Coronary artery (tissue), 2 donors: ENCODE measurements at regions not wholly inside any gene's neighbourhood (a gene's known extent, or its start where the extent isn't known, plus 50 kb on each side); places are given as distances from the start of the nearest gene placed in this dataset.

ENCODE experiments used
- DNase-seq: peaks from one replicate; pipeline ENCODE4 v3.0.0-alpha.2; 2017; ENCODE audit warnings: low spot score
- H3K27ac ChIP-seq, 2 donors: fragments of 200-600 bp; sonication (generic); one replicate each; pipeline ENCODE4 v1.5.1; 2016 to 2019
- H3K4me3 ChIP-seq: fragments of 200-600 bp; sonication (generic); 2 replicates; pipeline ENCODE4 v1.5.1; 2016; ENCODE audit warnings: mild to moderate bottlenecking, moderate library complexity
- TF ChIP-seq, protein P1 (sequence below): fragments of 200-600 bp; sonication (generic); IDR thresholded peaks from one replicate; pipeline ENCODE4 v1.5.1; 2019; ENCODE audit warnings: antibody characterized with exemption

DNA sequence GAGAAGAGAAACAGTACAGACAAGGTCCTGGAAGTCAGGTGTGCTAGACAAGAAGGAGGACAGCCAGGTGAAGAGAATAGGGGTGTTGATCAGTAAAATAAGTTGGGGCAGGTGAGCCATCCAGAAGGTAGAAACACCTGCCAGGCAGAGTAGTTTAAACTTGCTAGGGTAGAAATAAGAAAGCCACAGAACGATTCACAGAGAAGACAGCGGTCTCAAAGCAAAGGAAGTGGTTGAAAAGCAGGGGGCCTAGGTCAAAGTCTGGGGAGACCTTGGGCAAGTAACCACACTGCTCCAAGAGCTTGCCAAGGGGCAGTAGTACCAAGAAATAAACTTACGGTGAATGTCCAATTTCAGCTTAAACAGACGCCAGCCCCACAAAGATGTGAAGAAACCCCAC lies 116.6 kb upstream of the PROX1 start:
- TF ChIP-seq, protein P1, sequence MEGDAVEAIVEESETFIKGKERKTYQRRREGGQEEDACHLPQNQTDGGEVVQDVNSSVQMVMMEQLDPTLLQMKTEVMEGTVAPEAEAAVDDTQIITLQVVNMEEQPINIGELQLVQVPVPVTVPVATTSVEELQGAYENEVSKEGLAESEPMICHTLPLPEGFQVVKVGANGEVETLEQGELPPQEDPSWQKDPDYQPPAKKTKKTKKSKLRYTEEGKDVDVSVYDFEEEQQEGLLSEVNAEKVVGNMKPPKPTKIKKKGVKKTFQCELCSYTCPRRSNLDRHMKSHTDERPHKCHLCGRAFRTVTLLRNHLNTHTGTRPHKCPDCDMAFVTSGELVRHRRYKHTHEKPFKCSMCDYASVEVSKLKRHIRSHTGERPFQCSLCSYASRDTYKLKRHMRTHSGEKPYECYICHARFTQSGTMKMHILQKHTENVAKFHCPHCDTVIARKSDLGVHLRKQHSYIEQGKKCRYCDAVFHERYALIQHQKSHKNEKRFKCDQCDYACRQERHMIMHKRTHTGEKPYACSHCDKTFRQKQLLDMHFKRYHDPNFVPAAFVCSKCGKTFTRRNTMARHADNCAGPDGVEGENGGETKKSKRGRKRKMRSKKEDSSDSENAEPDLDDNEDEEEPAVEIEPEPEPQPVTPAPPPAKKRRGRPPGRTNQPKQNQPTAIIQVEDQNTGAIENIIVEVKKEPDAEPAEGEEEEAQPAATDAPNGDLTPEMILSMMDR: no peak
- no peak for DNase-seq
- no peak overlapping the region for H3K4me3 ChIP-seq
- no peak overlapping the region for H3K27ac ChIP-seq

DNA sequence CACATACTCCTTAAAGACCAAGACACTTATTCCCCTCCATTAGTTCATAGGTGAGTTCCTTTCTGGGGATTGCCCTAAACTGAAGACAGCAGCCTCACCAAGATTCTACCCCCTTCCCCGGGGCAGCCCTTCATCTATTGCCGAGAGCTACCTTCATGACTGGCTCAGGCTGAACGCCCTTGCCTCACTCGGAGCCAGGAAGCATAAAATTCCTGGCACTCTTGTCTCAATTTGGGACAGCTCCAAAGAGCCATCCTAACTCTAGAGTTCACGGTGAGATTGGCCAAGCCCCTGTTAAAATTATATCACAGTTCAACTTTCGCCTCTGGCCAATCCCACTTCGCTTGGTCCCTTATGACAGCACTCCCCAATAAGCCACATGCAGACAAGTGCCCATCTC lies 113.0 kb upstream of the PROX1 start:
- no peak for DNase-seq
- TF ChIP-seq, protein P1: no peak
- H3K4me3 ChIP-seq: no peak overlapping the region
- no peak overlapping the region for H3K27ac ChIP-seq

DNA sequence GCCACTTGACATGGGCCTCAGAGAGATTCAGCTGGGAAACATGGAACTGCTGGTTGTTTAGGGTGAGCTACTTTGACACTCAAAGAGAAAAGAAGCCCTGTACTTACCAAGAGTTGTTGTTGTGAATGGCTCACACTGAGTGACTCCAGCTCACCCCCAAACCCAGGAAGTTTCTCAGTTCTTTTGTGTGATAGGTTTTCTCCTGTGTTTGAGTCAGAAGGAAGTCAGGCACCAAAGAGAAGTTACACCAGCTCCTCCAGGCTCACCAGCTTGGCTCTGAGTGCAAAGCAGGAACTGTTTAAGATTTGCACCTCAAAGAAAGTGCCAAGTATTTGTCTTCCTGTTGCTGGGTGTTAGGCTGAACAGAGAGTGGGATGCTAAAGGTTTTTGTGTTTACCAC lies 111.2 kb upstream of the PROX1 start:
- TF ChIP-seq, protein P1: no peak
- no peak for DNase-seq
- no peak overlapping the region for H3K4me3 ChIP-seq
- no peak overlapping the region for H3K27ac ChIP-seq

DNA sequence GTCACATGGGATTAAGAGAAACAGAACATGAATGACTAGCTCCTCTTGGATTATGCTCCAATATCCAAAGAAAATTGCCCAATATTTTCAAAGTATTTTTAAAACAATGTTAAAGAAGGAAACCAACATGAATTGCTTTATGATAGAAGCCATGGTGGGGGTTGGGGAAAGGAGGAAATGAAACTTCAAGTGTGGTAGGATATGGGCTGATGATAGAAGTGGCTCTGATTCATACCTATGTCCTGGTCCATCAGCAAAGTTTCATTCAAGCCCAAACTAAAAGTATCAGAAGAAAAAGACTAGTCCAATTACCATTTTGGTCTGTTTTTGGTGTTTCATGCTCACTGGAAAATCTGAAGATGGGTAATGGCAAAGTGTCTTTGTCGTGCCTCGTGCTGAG lies 104.2 kb upstream of the PROX1 start:
- Histone ChIP-seq H3K27ac (no peak overlapping the region), H3K4me3 (no peak overlapping the region)
- no peak for DNase-seq
- TF ChIP-seq, protein P1: no peak

DNA sequence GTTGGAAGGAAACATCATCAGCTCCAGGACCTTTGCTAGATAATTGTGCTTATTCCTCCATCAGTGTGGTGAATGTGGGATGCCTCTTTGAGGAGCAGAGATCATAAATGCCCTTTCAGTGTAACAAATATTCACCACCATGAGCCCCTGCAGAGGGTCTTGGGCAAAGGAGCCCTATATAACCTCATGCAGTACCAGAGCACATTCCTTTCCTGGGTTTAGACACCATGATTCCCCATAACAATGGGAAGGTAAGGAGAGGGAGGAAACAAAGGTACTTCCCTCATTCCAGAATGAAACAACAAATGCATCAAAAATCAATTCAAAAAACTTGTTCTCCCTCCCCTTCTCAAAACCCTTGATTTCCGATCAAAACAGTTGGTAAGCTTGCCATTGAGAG lies 103.4 kb upstream of the PROX1 start:
- H3K27ac ChIP-seq: no peak overlapping the region
- H3K4me3 ChIP-seq: no peak overlapping the region
- DNase-seq: no peak
- TF ChIP-seq, protein P1: no peak

DNA sequence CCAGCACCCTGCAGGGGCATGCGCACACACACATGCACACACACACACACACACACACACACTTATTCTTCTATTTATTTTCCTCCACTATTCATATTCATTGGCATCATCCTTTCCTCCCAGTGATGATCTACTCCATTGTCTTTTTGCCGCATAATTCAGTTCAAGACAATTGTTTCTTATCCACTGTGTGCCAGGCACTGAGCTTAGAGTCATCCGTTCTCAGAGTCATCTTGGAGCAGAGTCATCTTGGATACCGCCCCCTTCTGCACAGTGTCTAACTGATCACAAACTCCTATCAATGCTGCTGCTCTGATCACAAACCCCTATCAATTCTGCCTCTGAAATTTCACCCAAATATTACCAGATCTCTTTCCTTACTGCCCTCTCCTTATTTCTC lies 102.8 kb upstream of the PROX1 start:
- Histone ChIP-seq H3K4me3 (no peak overlapping the region), H3K27ac (no peak overlapping the region)
- no peak for DNase-seq
- TF ChIP-seq, protein P1: no peak

DNA sequence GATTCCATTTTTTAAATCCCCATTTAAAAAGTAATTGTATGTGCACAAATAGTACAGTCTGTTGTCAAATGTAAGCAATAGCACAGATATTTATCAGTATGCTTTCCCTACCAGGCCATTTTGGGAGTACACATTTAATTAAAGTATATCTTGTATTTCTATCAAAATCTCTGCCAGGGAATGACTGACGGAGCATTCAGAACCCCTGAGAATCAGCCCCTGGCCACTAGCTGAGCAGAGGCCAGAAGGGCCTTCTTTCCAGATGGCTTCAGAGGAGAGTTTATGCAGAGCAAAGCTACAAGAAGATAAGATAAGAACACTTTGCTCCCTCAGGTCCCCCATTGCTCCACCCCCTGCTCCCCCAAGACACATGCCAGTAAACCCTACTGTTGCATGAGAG lies 99.9 kb upstream of the PROX1 start:
- Histone ChIP-seq H3K27ac (no peak overlapping the region), H3K4me3 (no peak overlapping the region)
- DNase-seq: no peak
- TF ChIP-seq, protein P1: no peak
